Sigmoid colon (tissue), 6 donors: ENCODE measurements at regions not wholly inside any gene's neighbourhood (a gene's known extent, or its start where the extent isn't known, plus 50 kb on each side); places are given as distances from the start of the nearest gene placed in this dataset.

Source experiments
- DNase-seq: peaks from one replicate; pipeline ENCODE4 v3.0.0-alpha.2; 2019
- H3K27ac ChIP-seq, 4 donors: fragments of 200-600 bp; sonication (generic); one replicate each; pipeline ENCODE4 v1.5.1; 2016 to 2019; ENCODE audit warnings: mild to moderate bottlenecking in 1 of 4
- H3K27me3 ChIP-seq, 3 donors: fragments of 200-600 bp; sonication (generic); one replicate each; pipeline ENCODE4 v1.5.1; 2019; ENCODE audit warnings: mild to moderate bottlenecking in 1 of 3
- H3K36me3 ChIP-seq, 4 donors: fragments of 200-600 bp; sonication (generic); one replicate each; pipeline ENCODE4 v1.5.1; 2016 to 2019
- H3K4me1 ChIP-seq, 4 donors: fragments of 200-600 bp; sonication (generic); one replicate each; pipeline ENCODE4 v1.5.1; 2017 to 2019
- H3K4me3 ChIP-seq, 4 donors: fragments of 200-600 bp; sonication (generic); one replicate each; pipeline ENCODE4 v1.5.1; 2017 to 2019; ENCODE audit warnings: mild to moderate bottlenecking in 2 of 4, moderate library complexity in 1 of 4
- H3K9me3 ChIP-seq, 4 donors: fragments of 200-600 bp in 3 of 4; sonication (generic) in 3 of 4; one replicate each; pipeline versions ENCODE4 v1.5.1 to v1.6.1; 2013 to 2019
- EP300 ChIP-seq, 4 donors: sonication (generic); formaldehyde crosslinking; IDR thresholded peaks; one replicate each; pipeline ENCODE4 v1.6.1; 2017; ENCODE audit warnings: antibody characterized with exemption in 4 of 4
- POLR2A ChIP-seq, 2 donors: fragments of 450-650 bp; IDR thresholded peaks; one replicate each; pipeline ENCODE4 v1.6.1; 2016; ENCODE audit warnings: antibody characterized with exemption in 2 of 2, mild to moderate bottlenecking in 2 of 2, moderate library complexity in 2 of 2
- POLR2AphosphoS5 ChIP-seq, 4 donors: sonication (generic); formaldehyde crosslinking; IDR thresholded peaks; one replicate each; pipeline ENCODE4 v1.6.1; 2017; ENCODE audit warnings: antibody characterized with exemption in 4 of 4
- WGBS, 2 donors: extraction: QIAGEN DNeasy Blood & Tissue Kit; methylation state at CpG; one replicate each; pipeline ENCODE4 v1.1.7; 2013; 5-methylcytosine and 5-hydroxymethylcytosine counted together
- intact Hi-C: fragments of 100-400 bp; cut with DNase I; formaldehyde crosslinking; loops from one replicate; pipeline ENCODE4 v1.15.1; 2023
- TF ChIP-seq, protein P1 (sequence below), 4 experiments: fragments of 450-650 bp in 3 of 4; fragments of 200-600 bp in 1 of 4; IDR thresholded peaks; one replicate each; pipeline ENCODE4 v1.5.1; 2016 to 2019; ENCODE audit warnings: antibody characterized with exemption in 4 of 4, mild to moderate bottlenecking in 3 of 4, moderate library complexity in 2 of 4
- donor health status: healthy with polysubstance abuse.
- donor health status: healthy.

DNA sequence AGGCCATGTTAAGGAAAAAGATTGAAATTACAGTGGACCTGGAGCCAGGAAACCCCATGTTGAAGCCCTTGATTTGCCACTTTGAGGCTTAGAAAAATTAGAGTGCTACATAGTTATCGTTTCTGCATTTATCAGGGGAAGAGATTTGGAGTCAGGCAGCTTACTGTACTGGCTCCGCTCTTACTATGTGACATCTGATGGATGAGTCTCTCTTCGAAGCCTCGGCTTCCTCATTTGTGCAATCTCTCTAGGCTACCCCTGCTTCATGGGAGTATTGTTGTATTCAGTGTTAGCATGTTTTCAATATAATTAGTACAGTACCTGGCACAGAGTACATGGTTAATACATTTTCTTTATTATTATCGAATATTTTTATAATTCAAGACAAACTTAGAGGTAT lies 480.4 kb upstream of the USP24 start:
- Histone ChIP-seq H3K36me3 (no peaks in the 10 kb centered on the region), H3K27ac (peak overlapping the region in 2 of 4 donors; percentile 33 to 44), H3K4me1 (peaks cover 0 to 44% (median 36%) of the 10 kb centered on the region in 4 donors), H3K4me3 (no peak overlapping the region), H3K27me3 (no peaks in the 10 kb centered on the region), H3K9me3 (no peaks in the 10 kb centered on the region)
- TF ChIP-seq POLR2A (IDR thresholded peaks at IDR 0.05) = no peak
- TF ChIP-seq EP300 (IDR thresholded peaks at IDR 0.05) = no peak
- no peak for TF ChIP-seq POLR2AphosphoS5 (IDR thresholded peaks at IDR 0.05)
- TF ChIP-seq, protein P1, sequence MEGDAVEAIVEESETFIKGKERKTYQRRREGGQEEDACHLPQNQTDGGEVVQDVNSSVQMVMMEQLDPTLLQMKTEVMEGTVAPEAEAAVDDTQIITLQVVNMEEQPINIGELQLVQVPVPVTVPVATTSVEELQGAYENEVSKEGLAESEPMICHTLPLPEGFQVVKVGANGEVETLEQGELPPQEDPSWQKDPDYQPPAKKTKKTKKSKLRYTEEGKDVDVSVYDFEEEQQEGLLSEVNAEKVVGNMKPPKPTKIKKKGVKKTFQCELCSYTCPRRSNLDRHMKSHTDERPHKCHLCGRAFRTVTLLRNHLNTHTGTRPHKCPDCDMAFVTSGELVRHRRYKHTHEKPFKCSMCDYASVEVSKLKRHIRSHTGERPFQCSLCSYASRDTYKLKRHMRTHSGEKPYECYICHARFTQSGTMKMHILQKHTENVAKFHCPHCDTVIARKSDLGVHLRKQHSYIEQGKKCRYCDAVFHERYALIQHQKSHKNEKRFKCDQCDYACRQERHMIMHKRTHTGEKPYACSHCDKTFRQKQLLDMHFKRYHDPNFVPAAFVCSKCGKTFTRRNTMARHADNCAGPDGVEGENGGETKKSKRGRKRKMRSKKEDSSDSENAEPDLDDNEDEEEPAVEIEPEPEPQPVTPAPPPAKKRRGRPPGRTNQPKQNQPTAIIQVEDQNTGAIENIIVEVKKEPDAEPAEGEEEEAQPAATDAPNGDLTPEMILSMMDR (IDR thresholded peaks at IDR 0.05) = no peak
- intact Hi-C loops = no loop called here
- WGBS, 2 donors = 86 to 88% methylated on average over 5 of the region's 5 CpGs
- no peak for DNase-seq

DNA sequence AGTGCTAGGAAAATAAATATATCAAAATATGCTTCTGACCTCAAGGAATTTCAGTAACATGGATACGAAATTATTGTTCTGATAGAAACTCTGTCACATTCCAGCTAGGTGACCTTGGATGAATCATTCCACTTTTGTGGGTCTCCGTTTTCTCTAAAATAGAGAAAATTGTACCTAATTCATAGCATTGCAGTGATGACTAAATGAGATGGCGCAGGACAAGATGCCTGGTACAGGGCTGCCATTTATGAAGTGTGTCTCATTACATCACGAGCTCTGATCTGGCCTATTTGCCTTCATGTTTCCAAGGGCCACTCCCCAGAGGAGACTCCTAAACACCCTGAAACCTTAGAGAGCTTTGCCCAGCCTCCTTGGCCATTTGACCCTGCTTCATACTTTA lies 480.0 kb upstream of the USP24 start:
- Histone ChIP-seq H3K27ac (peak overlapping the region in 2 of 4 donors; percentile 25 to 44), H3K36me3 (no peaks in the 10 kb centered on the region), H3K4me1 (peaks cover 0 to 40% (median 32%) of the 10 kb centered on the region in 4 donors), H3K4me3 (no peak overlapping the region), H3K27me3 (no peaks in the 10 kb centered on the region), H3K9me3 (no peaks in the 10 kb centered on the region)
- WGBS, 2 donors = 88 to 93% methylated on average over 4 of the region's 4 CpGs
- intact Hi-C loops = no loop called here
- TF ChIP-seq, protein P1 (IDR thresholded peaks at IDR 0.05) = no peak
- TF ChIP-seq POLR2AphosphoS5 (IDR thresholded peaks at IDR 0.05) (no peak), EP300 (IDR thresholded peaks at IDR 0.05) (no peak), POLR2A (IDR thresholded peaks at IDR 0.05) (no peak)
- DNase-seq = no peak

DNA sequence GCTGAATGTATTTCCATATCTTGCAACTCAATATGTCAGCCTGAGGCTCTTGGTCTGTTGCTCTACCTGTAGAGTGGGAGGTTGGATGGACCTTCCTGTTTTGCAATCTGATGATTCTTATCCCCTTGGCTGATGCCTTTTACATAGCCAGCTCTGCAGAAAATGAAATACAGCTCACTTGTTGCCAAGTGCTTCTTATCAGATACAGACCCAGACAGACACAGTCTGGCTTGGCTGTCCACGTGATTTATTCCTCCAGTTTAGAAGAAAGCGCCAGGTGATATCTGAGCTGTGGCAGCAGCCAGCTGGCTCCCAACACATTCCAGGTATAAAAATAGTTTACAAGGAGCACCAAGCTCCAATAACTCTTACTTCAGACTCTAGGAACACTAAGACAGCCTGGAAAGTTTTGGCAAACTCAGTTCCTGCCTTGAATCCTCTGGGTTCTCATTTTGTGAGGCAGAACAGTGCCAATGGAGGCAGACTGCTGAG lies 479.2 kb upstream of the USP24 start:
- intact Hi-C loops = no loop called here
- H3K27me3 ChIP-seq = no peaks in the 10 kb centered on the region
- H3K4me1 ChIP-seq = peaks cover 0 to 35% (median 28%) of the 10 kb centered on the region in 4 donors
- peak overlapping the region in 2 of 4 donors; percentile 25 to 44 for H3K27ac ChIP-seq
- no peaks in the 10 kb centered on the region for H3K36me3 ChIP-seq
- WGBS, 2 donors = 25 to 74% methylated on average over 2 of the region's 2 CpGs
- no peaks in the 10 kb centered on the region for H3K9me3 ChIP-seq
- DNase-seq = no peak
- TF ChIP-seq POLR2AphosphoS5 (IDR thresholded peaks at IDR 0.05) (peak; percentile 24 to 69 (median 52)), EP300 (IDR thresholded peaks at IDR 0.05) (no peak)
- TF ChIP-seq, protein P1 (IDR thresholded peaks at IDR 0.05) = no peak
- H3K4me3 ChIP-seq = no peak overlapping the region

DNA sequence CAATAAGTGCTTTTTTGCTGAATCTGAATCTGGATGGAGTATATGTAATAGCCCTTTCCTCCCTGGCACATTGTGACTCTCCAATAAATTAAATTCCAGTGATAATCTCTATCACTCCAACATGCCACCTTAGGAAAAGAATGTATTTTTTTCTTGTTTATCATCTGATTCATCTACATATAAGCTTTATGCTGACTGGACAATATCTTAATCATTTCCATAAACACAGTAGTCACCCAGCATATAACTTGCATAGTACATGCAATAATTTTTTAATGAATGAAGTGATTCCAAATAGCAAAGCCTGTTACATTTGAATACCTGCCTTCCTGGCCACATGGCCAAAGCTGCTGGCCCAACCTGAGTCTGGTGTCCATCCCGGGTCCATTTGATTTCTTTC lies 477.6 kb upstream of the USP24 start:
- DNase-seq = no peak
- Histone ChIP-seq H3K4me3 (no peak overlapping the region), H3K27me3 (no peaks in the 10 kb centered on the region), H3K27ac (no peak overlapping the region), H3K9me3 (no peaks in the 10 kb centered on the region), H3K36me3 (no peaks in the 10 kb centered on the region), H3K4me1 (peaks cover 0 to 33% (median 26%) of the 10 kb centered on the region in 4 donors)
- intact Hi-C loops = no loop called here
- WGBS, 2 donors = 83 to 97% methylated on average over 1 of the region's 1 CpG
- TF ChIP-seq EP300 (IDR thresholded peaks at IDR 0.05) (no peak), POLR2A (IDR thresholded peaks at IDR 0.05) (no peak), POLR2AphosphoS5 (IDR thresholded peaks at IDR 0.05) (no peak)
- TF ChIP-seq, protein P1 (IDR thresholded peaks at IDR 0.05) = no peak

DNA sequence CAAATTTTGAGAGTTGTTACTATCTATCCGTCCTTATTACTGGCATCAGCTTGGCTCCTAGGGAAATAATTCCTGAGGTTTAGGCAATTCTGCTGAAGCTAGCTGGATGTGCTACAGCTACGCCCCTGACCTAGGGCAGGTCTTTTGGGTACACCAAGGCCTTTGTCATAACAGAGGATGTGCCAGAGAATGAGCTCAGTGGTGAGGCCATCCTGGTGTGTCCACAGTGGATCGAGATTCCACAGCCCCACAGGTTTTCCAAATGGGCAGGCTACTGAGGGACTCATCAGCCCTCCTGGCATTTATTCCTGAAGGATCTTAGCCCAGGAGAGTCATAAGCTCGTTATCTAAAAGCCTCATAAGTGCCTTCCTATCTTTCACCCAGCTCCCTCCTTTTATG lies 475.2 kb upstream of the USP24 start:
- H3K36me3 ChIP-seq = no peaks in the 10 kb centered on the region
- TF ChIP-seq EP300 (IDR thresholded peaks at IDR 0.05) (no peak), POLR2A (IDR thresholded peaks at IDR 0.05) (no peak), POLR2AphosphoS5 (IDR thresholded peaks at IDR 0.05) (no peak)
- TF ChIP-seq, protein P1 (IDR thresholded peaks at IDR 0.05) = no peak
- 78 to 82% methylated on average over 4 of the region's 4 CpGs for WGBS, 2 donors
- intact Hi-C loops = no loop called here
- H3K27me3 ChIP-seq = no peaks in the 10 kb centered on the region
- H3K9me3 ChIP-seq = no peaks in the 10 kb centered on the region
- no peak overlapping the region for H3K4me3 ChIP-seq
- no peak for DNase-seq
- H3K4me1 ChIP-seq = peaks cover 0 to 17% (median 17%) of the 10 kb centered on the region in 4 donors
- no peak overlapping the region for H3K27ac ChIP-seq
